NCI-H2196 (cell line): ENCODE measurements at regions not wholly inside any gene's neighbourhood (a gene's known extent, or its start where the extent isn't known, plus 50 kb on each side); places are given as distances from the start of the nearest gene placed in this dataset.

Experiments used
- DNase-seq: peaks from one replicate; lab custom pipeline; 2025; ENCODE audit not compliant: unreplicated experiment; lab: John Stamatoyannopoulos, UW

DNA sequence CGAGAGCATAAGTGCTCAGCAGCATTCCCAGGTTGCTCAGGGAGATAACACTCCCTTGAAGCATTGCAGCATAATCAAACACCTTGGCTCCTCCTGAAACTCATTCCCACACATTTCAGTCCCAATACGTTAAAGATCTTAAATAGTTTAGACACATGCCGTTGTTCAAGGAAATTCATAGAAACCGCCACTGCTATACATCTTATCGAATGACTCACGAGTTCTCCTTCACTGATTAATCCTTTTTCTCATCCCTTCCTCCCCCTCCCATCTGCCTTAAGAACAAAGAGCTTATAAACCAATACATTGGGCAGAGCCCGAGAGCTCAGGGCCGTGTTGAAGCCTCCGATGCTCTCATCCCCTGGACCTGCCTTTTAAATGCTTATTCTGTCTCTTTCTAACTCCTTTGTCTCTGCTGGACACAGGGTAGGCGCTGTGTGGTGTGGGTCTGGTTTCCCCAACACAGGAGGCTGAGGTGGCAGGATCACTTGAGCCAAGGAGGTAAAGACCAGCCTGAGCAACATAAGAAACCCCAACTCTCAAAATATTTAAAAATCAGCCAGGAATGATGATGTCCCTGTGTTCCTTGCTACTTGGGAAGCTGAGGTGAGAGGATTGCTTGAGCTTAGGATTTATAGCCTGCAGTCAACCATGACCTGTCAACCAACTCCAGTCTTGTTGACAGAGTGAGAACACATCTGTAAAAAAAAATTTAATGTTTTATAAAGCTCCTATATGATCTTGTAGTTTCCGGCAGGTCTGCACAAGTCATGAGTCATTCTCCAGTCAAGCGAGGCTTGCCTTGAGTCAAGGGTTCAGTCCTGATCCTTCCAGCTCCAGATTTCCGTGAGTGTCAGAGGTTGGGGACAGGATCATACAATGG, 394.0 kb upstream of the HSFY2 start:
- DNase-seq: no peak

GRCh38 chrY:19148783-19149182, 375.2 kb upstream of the HSFY2 start:
- no peak for DNase-seq

- DNase-seq: no peak
Measured at GRCh38 chrY:19146296-19146695, 372.8 kb upstream of the HSFY2 start.

DNA sequence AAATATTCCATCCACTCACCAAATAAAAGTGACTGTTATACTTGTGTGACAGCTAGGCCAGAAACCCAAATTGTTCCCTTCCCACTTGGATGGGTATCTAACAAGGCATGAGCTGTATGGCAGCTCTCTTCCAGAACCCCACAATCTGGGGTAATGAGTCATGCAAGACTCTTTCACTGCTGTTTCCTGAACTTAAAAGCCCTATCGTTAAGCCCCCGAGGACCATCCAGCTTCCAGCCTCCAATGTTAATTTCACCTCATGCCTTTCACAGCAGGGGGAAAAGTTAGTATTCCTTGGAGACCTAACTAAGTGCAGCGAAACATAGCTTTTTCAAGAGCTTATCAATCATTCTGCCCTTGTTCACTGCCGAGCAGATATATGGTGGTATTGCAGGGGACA, 368.6 kb upstream of the HSFY2 start:
- no peak for DNase-seq

- DNase-seq: no peak
Measured at GRCh38 chrY:19140285-19140920, 366.9 kb upstream of the HSFY2 start.

- DNase-seq: no peak
Measured at GRCh38 chrY:19134426-19134825, 360.9 kb upstream of the HSFY2 start.

GRCh38 chrY:19130569-19131358, 357.2 kb upstream of the HSFY2 start:
- DNase-seq: no peak

GRCh38 chrY:19126889-19127288, 353.4 kb upstream of the HSFY2 start:
- no peak for DNase-seq

GRCh38 chrY:19124609-19125008, 351.1 kb upstream of the HSFY2 start:
- DNase-seq: no peak

DNA sequence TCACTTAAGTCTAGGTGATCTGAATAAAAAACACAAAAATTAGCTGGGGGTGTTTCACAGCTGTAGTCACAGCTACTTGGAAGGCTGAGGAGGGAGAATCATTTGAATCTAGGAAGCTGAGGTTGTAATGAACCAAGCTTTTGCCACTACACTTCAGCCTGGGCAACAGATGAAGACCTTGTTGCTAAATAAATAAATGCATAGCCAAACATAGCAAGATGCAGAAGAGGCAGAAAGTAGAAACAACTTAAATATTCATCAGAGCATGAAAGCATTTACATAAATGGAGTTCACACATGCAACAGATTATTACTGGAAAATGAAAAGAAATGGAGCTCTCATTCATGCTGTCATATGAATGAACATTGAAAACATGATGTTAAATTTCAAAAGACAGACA, 348.9 kb upstream of the HSFY2 start:
- DNase-seq: no peak

DNA sequence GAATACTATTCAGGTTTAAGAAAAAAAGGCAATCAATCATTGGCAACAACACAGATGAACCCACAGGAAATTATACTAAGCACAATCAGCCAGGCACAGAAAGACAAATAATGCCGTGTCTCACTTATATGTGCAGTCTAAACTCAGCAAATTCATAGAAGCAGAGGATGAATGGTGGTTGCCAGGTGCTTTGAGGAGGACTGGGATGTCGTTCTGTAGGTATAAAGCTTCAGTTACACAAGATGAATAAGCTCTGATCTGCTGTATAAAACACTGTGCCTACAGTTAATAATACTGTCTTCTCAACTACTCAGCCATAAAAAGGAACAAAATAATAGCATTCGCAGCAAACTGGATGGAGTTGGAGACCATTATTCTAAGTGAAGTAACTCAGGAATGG, 324.8 kb upstream of the HSFY2 start:
- no peak for DNase-seq

GRCh38 chrY:19095460-19095859, 321.9 kb upstream of the HSFY2 start:
- DNase-seq: no peak

- DNase-seq: no peak
Measured at GRCh38 chrY:19083006-19083405, 309.5 kb upstream of the HSFY2 start.

- no peak for DNase-seq
Measured at GRCh38 chrY:19077698-19078113, 304.2 kb upstream of the HSFY2 start.

DNA sequence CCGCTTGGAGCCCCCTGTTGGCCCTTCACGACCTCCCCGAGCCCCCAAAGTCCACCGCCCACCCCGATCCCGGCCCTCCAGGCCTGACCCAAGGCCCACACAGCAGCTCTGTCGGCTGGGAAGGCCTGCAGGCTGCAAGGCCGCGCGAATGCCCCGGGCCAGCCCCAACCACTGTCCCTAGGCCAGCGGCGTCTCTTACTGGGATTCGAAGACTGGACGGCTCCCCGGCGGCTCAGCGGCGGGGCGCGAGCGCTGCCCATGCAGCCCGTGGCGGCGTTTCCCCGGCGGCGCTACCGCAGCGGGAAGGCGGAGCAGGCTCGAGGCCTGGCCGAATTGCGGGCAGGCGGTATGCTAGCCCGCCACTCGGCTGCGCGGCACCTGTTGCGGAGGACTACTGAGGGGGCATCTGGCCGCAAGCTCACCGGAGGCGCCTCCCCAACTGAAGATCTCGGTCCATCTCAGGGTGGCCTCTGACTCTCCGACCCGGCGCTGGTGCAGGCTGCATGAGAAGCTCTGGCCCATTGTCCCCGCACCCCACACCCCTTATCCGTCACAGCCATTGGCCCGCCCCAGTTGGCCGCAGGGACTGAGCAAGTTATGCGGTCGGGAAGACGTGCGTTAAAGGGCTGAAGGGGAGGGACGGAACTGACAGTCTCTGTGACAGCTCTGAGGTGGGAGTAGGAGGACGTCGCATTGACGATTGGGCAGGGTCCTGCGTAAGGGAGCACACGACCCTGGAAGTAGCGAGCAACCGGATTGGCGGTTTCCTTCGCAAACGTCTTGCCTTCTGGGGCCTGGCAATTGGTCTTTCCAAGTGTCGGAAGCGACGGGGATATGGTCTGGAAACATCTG, 303.5 kb upstream of the HSFY2 start:
- no peak for DNase-seq

DNA sequence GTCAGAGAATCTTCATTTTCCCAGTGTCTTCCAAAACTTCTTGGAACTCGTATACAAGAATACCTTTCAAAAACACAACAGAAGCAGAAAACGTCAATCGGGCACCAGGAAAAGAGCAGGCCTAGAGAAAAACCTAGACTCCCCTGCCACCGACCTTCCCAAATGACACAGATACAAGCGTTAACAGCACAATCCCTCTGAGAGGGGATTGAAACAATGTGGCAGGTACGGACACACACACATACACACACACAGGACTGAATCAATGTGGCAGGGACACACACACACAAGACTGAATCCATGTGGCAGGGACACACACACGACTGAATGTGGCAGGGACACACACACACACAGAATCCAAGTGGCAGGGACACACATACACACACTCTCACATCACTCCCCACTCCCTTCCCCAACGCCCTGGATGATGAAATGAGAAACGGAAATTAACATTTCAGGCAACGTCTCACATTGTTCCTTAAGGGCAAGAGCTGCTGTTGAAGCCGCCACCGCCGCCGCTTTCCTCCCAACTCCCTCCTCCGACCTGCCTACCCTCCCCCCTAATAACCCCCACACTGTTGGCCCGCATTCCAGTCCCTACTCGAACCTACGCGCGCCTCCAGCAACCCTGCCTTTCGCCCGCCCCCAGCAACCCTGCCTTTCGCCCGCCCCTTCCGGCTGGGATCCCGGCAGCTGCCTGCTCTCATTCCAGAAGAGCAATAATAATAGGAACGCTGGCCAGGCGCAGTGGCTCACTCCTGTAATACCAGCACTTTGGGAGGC, 302.1 kb upstream of the HSFY2 start:
- DNase-seq: peak; percentile 51

- no peak for DNase-seq
Measured at GRCh38 chrY:19067435-19067834, 293.9 kb upstream of the HSFY2 start.

DNA sequence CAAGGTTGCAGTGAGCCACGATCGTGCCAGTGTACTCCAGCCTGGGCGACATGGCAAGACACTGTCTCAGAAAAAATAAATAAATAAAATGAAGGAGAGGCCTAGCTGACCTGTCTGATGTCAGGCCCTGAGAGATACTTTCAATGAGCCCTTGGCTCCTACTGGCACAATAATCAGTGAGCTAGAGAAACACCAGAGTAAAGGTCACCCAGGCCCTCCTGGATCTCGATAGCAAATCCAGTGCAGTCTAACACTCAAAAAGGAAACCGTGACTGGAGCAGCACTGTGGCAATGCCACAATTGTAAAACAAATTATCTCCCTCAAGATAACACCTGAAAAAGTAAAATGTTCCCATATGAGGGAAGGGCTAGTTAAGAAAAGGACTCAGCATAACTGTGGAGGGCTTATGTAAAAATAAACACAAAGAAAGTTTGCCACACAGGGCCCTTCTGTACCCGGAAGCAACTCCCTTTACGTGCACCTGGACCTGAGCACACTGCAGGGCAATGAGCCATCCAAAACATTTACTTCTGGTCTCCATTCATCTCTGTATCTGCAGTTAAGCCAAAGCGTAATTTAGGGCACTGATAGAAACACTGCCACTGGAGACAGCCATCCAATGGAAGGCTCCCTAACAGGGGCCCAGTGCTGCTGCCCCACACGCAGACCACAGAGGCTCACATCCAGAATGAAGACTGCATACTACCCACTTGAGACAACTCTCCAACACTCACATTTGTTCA, 293.1 kb upstream of the HSFY2 start:
- no peak for DNase-seq

DNA sequence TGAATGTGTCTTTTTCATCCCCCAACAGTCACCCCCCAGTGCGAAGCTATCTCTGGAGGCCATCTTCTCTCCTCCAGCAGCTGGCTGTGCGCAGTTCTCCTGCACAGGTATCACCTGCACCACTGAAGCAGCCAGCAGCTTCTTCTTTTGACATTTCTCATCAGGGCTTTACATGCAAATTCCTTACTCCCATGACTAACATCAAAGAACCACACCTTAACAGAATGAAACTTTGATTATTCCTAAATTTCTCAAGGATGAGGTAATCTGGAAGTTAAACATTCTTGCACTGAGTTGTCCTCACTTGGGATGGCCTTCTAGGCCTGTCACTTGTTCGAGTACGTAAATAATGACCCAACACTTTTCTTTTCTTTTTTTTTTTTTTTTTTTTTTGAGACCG, 291.6 kb upstream of the HSFY2 start:
- DNase-seq: no peak
